Activated naive CD4-positive, alpha-beta T cell treated with anti-CD3 and anti-CD28 coated beads, Interleukin-2, amount 50 U/mL, for 24 hours (primary cell): ENCODE measurements at regions not wholly inside any gene's neighbourhood (a gene's known extent, or its start where the extent isn't known, plus 50 kb on each side); places are given as distances from the start of the nearest gene placed in this dataset.
"Not testable (repeated sequence)": the region's sequence is repeated elsewhere in the genome, so short reads cannot be mapped to it uniquely, and the experiment has no call there.

Experiments
- H3K27ac Mint-ChIP-seq: one replicate; pipeline ENCODE4 v1.8.0; 2021; ENCODE audit warnings: mild to moderate bottlenecking, mixed read lengths
- H3K27me3 Mint-ChIP-seq: one replicate; pipeline ENCODE4 v1.8.0; 2021; ENCODE audit warnings: mixed read lengths
- H3K36me3 Mint-ChIP-seq: one replicate; pipeline ENCODE4 v1.8.0; 2021; ENCODE audit warnings: mixed read lengths
- H3K4me1 Mint-ChIP-seq: one replicate; pipeline ENCODE4 v1.8.0; 2021; ENCODE audit warnings: mixed read lengths
- H3K4me3 Mint-ChIP-seq: one replicate; pipeline ENCODE4 v1.8.0; 2021; ENCODE audit warnings: mild to moderate bottlenecking, mixed read lengths
- H3K9me3 Mint-ChIP-seq: one replicate; pipeline ENCODE4 v1.8.0; 2021; ENCODE audit warnings: mixed read lengths

- not testable (repeated sequence) for H3K9me3 Mint-ChIP-seq, H3K27ac Mint-ChIP-seq, H3K4me1 Mint-ChIP-seq, H3K27me3 Mint-ChIP-seq, H3K4me3 Mint-ChIP-seq, H3K36me3 Mint-ChIP-seq
These were observed 485.7 kb downstream of the GOLGA6L6 start for GRCh38 chr15:20055921-20056320.

GRCh38 chr15:20048189-20048588 is 493.4 kb downstream of the GOLGA6L6 start:
- not testable (repeated sequence) for H3K27ac Mint-ChIP-seq, H3K36me3 Mint-ChIP-seq, H3K4me3 Mint-ChIP-seq, H3K9me3 Mint-ChIP-seq, H3K27me3 Mint-ChIP-seq, H3K4me1 Mint-ChIP-seq

GRCh38 chr15:20045165-20045564 is 496.4 kb downstream of the GOLGA6L6 start:
- H3K4me3 Mint-ChIP-seq, H3K27me3 Mint-ChIP-seq, H3K9me3 Mint-ChIP-seq, H3K4me1 Mint-ChIP-seq, H3K36me3 Mint-ChIP-seq, H3K27ac Mint-ChIP-seq: not testable (repeated sequence)

GRCh38 chr15:20040691-20041090 is 500.9 kb downstream of the GOLGA6L6 start:
- not testable (repeated sequence) for H3K27me3 Mint-ChIP-seq, H3K27ac Mint-ChIP-seq, H3K4me3 Mint-ChIP-seq, H3K9me3 Mint-ChIP-seq, H3K36me3 Mint-ChIP-seq, H3K4me1 Mint-ChIP-seq

- not testable (repeated sequence) for H3K27ac Mint-ChIP-seq, H3K36me3 Mint-ChIP-seq, H3K27me3 Mint-ChIP-seq, H3K4me3 Mint-ChIP-seq, H3K9me3 Mint-ChIP-seq, H3K4me1 Mint-ChIP-seq
These were observed 516.6 kb downstream of the GOLGA6L6 start for GRCh38 chr15:20025040-20025439.

- H3K9me3 Mint-ChIP-seq, H3K4me1 Mint-ChIP-seq, H3K27ac Mint-ChIP-seq, H3K36me3 Mint-ChIP-seq, H3K27me3 Mint-ChIP-seq, H3K4me3 Mint-ChIP-seq: not testable (repeated sequence)
These were observed 519.3 kb downstream of the GOLGA6L6 start for GRCh38 chr15:20022349-20022748.

GRCh38 chr15:20021351-20021750 is 520.2 kb downstream of the GOLGA6L6 start:
- not testable (repeated sequence) for H3K4me3 Mint-ChIP-seq

GRCh38 chr15:20020588-20020987 is 521.0 kb downstream of the GOLGA6L6 start:
- H3K9me3 Mint-ChIP-seq, H3K36me3 Mint-ChIP-seq: not testable (repeated sequence)

More at GRCh38 chr15:20021351-20021750, 520.2 kb downstream of the GOLGA6L6 start:
- not testable (repeated sequence) for H3K4me1 Mint-ChIP-seq, H3K27me3 Mint-ChIP-seq, H3K36me3 Mint-ChIP-seq, H3K27ac Mint-ChIP-seq, H3K9me3 Mint-ChIP-seq

GRCh38 chr15:20019758-20020157 is 521.8 kb downstream of the GOLGA6L6 start:
- not testable (repeated sequence) for H3K9me3 Mint-ChIP-seq, H3K27ac Mint-ChIP-seq, H3K4me1 Mint-ChIP-seq, H3K27me3 Mint-ChIP-seq, H3K36me3 Mint-ChIP-seq, H3K4me3 Mint-ChIP-seq

More at GRCh38 chr15:20020588-20020987, 521.0 kb downstream of the GOLGA6L6 start:
- not testable (repeated sequence) for H3K27me3 Mint-ChIP-seq, H3K27ac Mint-ChIP-seq, H3K4me3 Mint-ChIP-seq, H3K4me1 Mint-ChIP-seq

GRCh38 chr15:20017581-20017980 is 524.0 kb downstream of the GOLGA6L6 start:
- not testable (repeated sequence) for H3K4me3 Mint-ChIP-seq, H3K27me3 Mint-ChIP-seq, H3K27ac Mint-ChIP-seq, H3K4me1 Mint-ChIP-seq, H3K9me3 Mint-ChIP-seq, H3K36me3 Mint-ChIP-seq

GRCh38 chr15:20016941-20017340 is 524.7 kb downstream of the GOLGA6L6 start:
- H3K27ac Mint-ChIP-seq, H3K9me3 Mint-ChIP-seq, H3K27me3 Mint-ChIP-seq, H3K4me3 Mint-ChIP-seq, H3K36me3 Mint-ChIP-seq, H3K4me1 Mint-ChIP-seq: not testable (repeated sequence)

- H3K9me3 Mint-ChIP-seq, H3K36me3 Mint-ChIP-seq, H3K4me3 Mint-ChIP-seq, H3K27me3 Mint-ChIP-seq, H3K4me1 Mint-ChIP-seq, H3K27ac Mint-ChIP-seq: not testable (repeated sequence)
These were observed 528.8 kb downstream of the GOLGA6L6 start for GRCh38 chr15:20012837-20013236.

- not testable (repeated sequence) for H3K27me3 Mint-ChIP-seq
These were observed 530.8 kb downstream of the GOLGA6L6 start for GRCh38 chr15:20010759-20011158.

GRCh38 chr15:20009619-20010018 is 532.0 kb downstream of the GOLGA6L6 start:
- not testable (repeated sequence) for H3K9me3 Mint-ChIP-seq, H3K36me3 Mint-ChIP-seq

More at GRCh38 chr15:20010759-20011158, 530.8 kb downstream of the GOLGA6L6 start:
- H3K4me3 Mint-ChIP-seq, H3K27ac Mint-ChIP-seq, H3K36me3 Mint-ChIP-seq, H3K4me1 Mint-ChIP-seq, H3K9me3 Mint-ChIP-seq: not testable (repeated sequence)

GRCh38 chr15:20007338-20007737 is 534.3 kb downstream of the GOLGA6L6 start:
- not testable (repeated sequence) for H3K4me1 Mint-ChIP-seq, H3K4me3 Mint-ChIP-seq, H3K27ac Mint-ChIP-seq, H3K27me3 Mint-ChIP-seq, H3K36me3 Mint-ChIP-seq, H3K9me3 Mint-ChIP-seq

More at GRCh38 chr15:20009619-20010018, 532.0 kb downstream of the GOLGA6L6 start:
- not testable (repeated sequence) for H3K27ac Mint-ChIP-seq, H3K27me3 Mint-ChIP-seq, H3K4me1 Mint-ChIP-seq, H3K4me3 Mint-ChIP-seq

- not testable (repeated sequence) for H3K27ac Mint-ChIP-seq, H3K4me1 Mint-ChIP-seq, H3K9me3 Mint-ChIP-seq, H3K36me3 Mint-ChIP-seq, H3K27me3 Mint-ChIP-seq, H3K4me3 Mint-ChIP-seq
These were observed 538.1 kb downstream of the GOLGA6L6 start for GRCh38 chr15:20003471-20003870.

GRCh38 chr15:20002560-20002959 is 539.0 kb downstream of the GOLGA6L6 start:
- not testable (repeated sequence) for H3K9me3 Mint-ChIP-seq, H3K36me3 Mint-ChIP-seq, H3K4me1 Mint-ChIP-seq, H3K27me3 Mint-ChIP-seq, H3K4me3 Mint-ChIP-seq, H3K27ac Mint-ChIP-seq
